Parathyroid adenoma (tissue), 2 donors: ENCODE measurements at regions not wholly inside any gene's neighbourhood (a gene's known extent, or its start where the extent isn't known, plus 50 kb on each side); places are given as distances from the start of the nearest gene placed in this dataset.

Experiments used
- H2AFZ ChIP-seq: fragments of 300-600 bp; sonication (generic); one replicate; pipeline ENCODE4 v1.7.0; 2017; ENCODE audit warnings: antibody characterized with exemption, mild to moderate bottlenecking
- H3K27ac ChIP-seq: fragments of 300-600 bp; sonication (generic); one replicate; pipeline ENCODE4 v1.7.0; 2017
- H3K27me3 ChIP-seq: fragments of 300-600 bp; sonication (generic); one replicate; pipeline ENCODE4 v1.7.0; 2017; ENCODE audit warnings: low read length; ENCODE audit not compliant: control insufficient read depth, insufficient read depth
- H3K36me3 ChIP-seq: fragments of 300-600 bp; sonication (generic); one replicate; pipeline ENCODE4 v1.7.0; 2017; ENCODE audit warnings: low read length; ENCODE audit not compliant: control insufficient read depth, insufficient read depth
- H3K4me1 ChIP-seq: fragments of 300-600 bp; sonication (generic); one replicate; pipeline ENCODE4 v1.7.0; 2017; ENCODE audit warnings: control low read depth
- H3K4me2 ChIP-seq: fragments of 300-600 bp; sonication (generic); one replicate; pipeline ENCODE4 v1.7.0; 2017; ENCODE audit warnings: low read length
- H3K4me3 ChIP-seq: fragments of 300-600 bp; sonication (generic); one replicate; pipeline ENCODE4 v1.7.0; 2017; ENCODE audit warnings: low read depth, low read length
- H3K79me2 ChIP-seq: fragments of 300-600 bp; sonication (generic); one replicate; pipeline ENCODE4 v1.7.0; 2017; ENCODE audit warnings: control low read depth
- H3K9ac ChIP-seq: fragments of 300-600 bp; sonication (generic); one replicate; pipeline ENCODE4 v1.7.0; 2017; ENCODE audit warnings: mild to moderate bottlenecking
- H3K9me3 ChIP-seq: fragments of 300-600 bp; sonication (generic); one replicate; pipeline ENCODE4 v1.7.0; 2017; ENCODE audit warnings: low read length; ENCODE audit not compliant: control insufficient read depth
- CTCF ChIP-seq: fragments of 300-600 bp; sonication (generic); IDR thresholded peaks from one replicate; pipeline ENCODE4 v1.7.0; 2017; ENCODE audit warnings: antibody characterized with exemption, mild to moderate bottlenecking
- donor health status: primary hyperparathyroidism.

GRCh38 chr12:29035112-29035511 lies 114.0 kb upstream of the FAR2 start:
- no peak overlapping the region for H2AFZ ChIP-seq
- no peak overlapping the region for H3K4me2 ChIP-seq
- no peaks in the 10 kb centered on the region for H3K9me3 ChIP-seq
- H3K4me1 ChIP-seq = no peaks in the 10 kb centered on the region
- no peaks in the 10 kb centered on the region for H3K27me3 ChIP-seq
- no peak overlapping the region for H3K27ac ChIP-seq
- H3K79me2 ChIP-seq = no peaks in the 10 kb centered on the region
- no peak overlapping the region for H3K4me3 ChIP-seq
- no peaks in the 10 kb centered on the region for H3K36me3 ChIP-seq
- H3K9ac ChIP-seq = no peak overlapping the region
- no peak for TF ChIP-seq CTCF

- H3K27ac ChIP-seq = no peak overlapping the region
- no peak overlapping the region for H3K9ac ChIP-seq
- H3K9me3 ChIP-seq = no peaks in the 10 kb centered on the region
- no peaks in the 10 kb centered on the region for H3K79me2 ChIP-seq
- TF ChIP-seq CTCF = no peak
- H3K4me1 ChIP-seq = no peaks in the 10 kb centered on the region
- H2AFZ ChIP-seq = no peak overlapping the region
- H3K4me3 ChIP-seq = no peak overlapping the region
- no peaks in the 10 kb centered on the region for H3K27me3 ChIP-seq
- H3K36me3 ChIP-seq = no peaks in the 10 kb centered on the region
- H3K4me2 ChIP-seq = no peak overlapping the region
These were observed 110.1 kb upstream of the FAR2 start for GRCh38 chr12:29039013-29039412.

GRCh38 chr12:29041621-29042020 lies 107.5 kb upstream of the FAR2 start:
- Histone ChIP-seq H3K27ac (no peak overlapping the region), H3K9ac (no peak overlapping the region), H3K27me3 (no peaks in the 10 kb centered on the region), H3K9me3 (no peaks in the 10 kb centered on the region), H3K36me3 (no peaks in the 10 kb centered on the region), H2AFZ (no peak overlapping the region), H3K4me3 (no peak overlapping the region), H3K79me2 (no peaks in the 10 kb centered on the region), H3K4me2 (no peak overlapping the region), H3K4me1 (no peaks in the 10 kb centered on the region)
- no peak for TF ChIP-seq CTCF

- Histone ChIP-seq H2AFZ (no peak overlapping the region), H3K4me3 (no peak overlapping the region), H3K4me1 (no peaks in the 10 kb centered on the region), H3K27ac (no peak overlapping the region), H3K4me2 (no peak overlapping the region), H3K9ac (no peak overlapping the region), H3K79me2 (no peaks in the 10 kb centered on the region), H3K27me3 (no peaks in the 10 kb centered on the region), H3K36me3 (no peaks in the 10 kb centered on the region), H3K9me3 (no peaks in the 10 kb centered on the region)
- TF ChIP-seq CTCF = no peak
These were observed 106.0 kb upstream of the FAR2 start for GRCh38 chr12:29043069-29043468.

GRCh38 chr12:29044799-29045198 lies 104.3 kb upstream of the FAR2 start:
- TF ChIP-seq CTCF = no peak

More at GRCh38 chr12:29044799-29045198, 104.3 kb upstream of the FAR2 start:
- Histone ChIP-seq H2AFZ (no peak overlapping the region), H3K9ac (no peak overlapping the region), H3K36me3 (no peaks in the 10 kb centered on the region), H3K4me2 (no peak overlapping the region), H3K4me1 (no peaks in the 10 kb centered on the region), H3K79me2 (no peaks in the 10 kb centered on the region), H3K9me3 (no peaks in the 10 kb centered on the region), H3K4me3 (no peak overlapping the region), H3K27me3 (no peaks in the 10 kb centered on the region), H3K27ac (no peak overlapping the region)
